ENCODE measurements at regions not wholly inside any gene's neighbourhood (a gene's known extent, or its start where the extent isn't known, plus 50 kb on each side); places are given as distances from the start of the nearest gene placed in this dataset.

GRCh38 chr6:137761072-137761471, 106.0 kb upstream of the TNFAIP3 start:
- in situ Hi-C loops (cut with HindIII; ENCODE audit: low pct_unique_long_range_greater_than_20kb, low sequenced_read_pairs) = no loop called here
- DNase-seq (ENCODE audit: low read depth) = no peak

GRCh38 chr6:137761487-137761886, 105.6 kb upstream of the TNFAIP3 start:
- DNase-seq (ENCODE audit: low read depth) = no peak
- in situ Hi-C loops (cut with HindIII; ENCODE audit: low pct_unique_long_range_greater_than_20kb, low sequenced_read_pairs) = no loop called here

- in situ Hi-C loops (cut with HindIII; ENCODE audit: low pct_unique_long_range_greater_than_20kb, low sequenced_read_pairs) = no loop called here
- no peak for DNase-seq (ENCODE audit: low read depth)
These were observed 104.6 kb upstream of the TNFAIP3 start for GRCh38 chr6:137762168-137763090.

GRCh38 chr6:137763436-137763835, 103.6 kb upstream of the TNFAIP3 start:
- no peak for DNase-seq (ENCODE audit: low read depth)
- in situ Hi-C loops (cut with HindIII; ENCODE audit: low pct_unique_long_range_greater_than_20kb, low sequenced_read_pairs) = no loop called here

GRCh38 chr6:137763886-137764285, 103.2 kb upstream of the TNFAIP3 start:
- in situ Hi-C loops (cut with HindIII; ENCODE audit: low pct_unique_long_range_greater_than_20kb, low sequenced_read_pairs) = no loop called here
- no peak for DNase-seq (ENCODE audit: low read depth)

GRCh38 chr6:137764464-137764863, 102.6 kb upstream of the TNFAIP3 start:
- DNase-seq (ENCODE audit: low read depth) = peak; percentile 66
- in situ Hi-C loops (cut with HindIII; ENCODE audit: low pct_unique_long_range_greater_than_20kb, low sequenced_read_pairs) = no loop called here

GRCh38 chr6:137765059-137765458, 102.0 kb upstream of the TNFAIP3 start:
- no peak for DNase-seq (ENCODE audit: low read depth)
- in situ Hi-C loops (cut with HindIII; ENCODE audit: low pct_unique_long_range_greater_than_20kb, low sequenced_read_pairs) = no loop called here

GRCh38 chr6:137766596-137767370, 100.3 kb upstream of the TNFAIP3 start:
- in situ Hi-C loops (cut with HindIII; ENCODE audit: low pct_unique_long_range_greater_than_20kb, low sequenced_read_pairs) = no loop called here

GRCh38 chr6:137767465-137767864, 99.6 kb upstream of the TNFAIP3 start:
- no peak for DNase-seq (ENCODE audit: low read depth)
- in situ Hi-C loops (cut with HindIII; ENCODE audit: low pct_unique_long_range_greater_than_20kb, low sequenced_read_pairs) = no loop called here

More at GRCh38 chr6:137766596-137767370, 100.3 kb upstream of the TNFAIP3 start:
- DNase-seq (ENCODE audit: low read depth) = no peak

GRCh38 chr6:137767911-137768690, 99.0 kb upstream of the TNFAIP3 start:
- in situ Hi-C loops (cut with HindIII; ENCODE audit: low pct_unique_long_range_greater_than_20kb, low sequenced_read_pairs) = no loop called here
- no peak for DNase-seq (ENCODE audit: low read depth)

GRCh38 chr6:137768935-137769334, 98.1 kb upstream of the TNFAIP3 start:
- DNase-seq (ENCODE audit: low read depth) = no peak
- in situ Hi-C loops (cut with HindIII; ENCODE audit: low pct_unique_long_range_greater_than_20kb, low sequenced_read_pairs) = no loop called here

- in situ Hi-C loops (cut with HindIII; ENCODE audit: low pct_unique_long_range_greater_than_20kb, low sequenced_read_pairs) = no loop called here
- no peak for DNase-seq (ENCODE audit: low read depth)
These were observed 97.2 kb upstream of the TNFAIP3 start for GRCh38 chr6:137769797-137770362.

- in situ Hi-C loops (cut with HindIII; ENCODE audit: low pct_unique_long_range_greater_than_20kb, low sequenced_read_pairs) = no loop called here
- no peak for DNase-seq (ENCODE audit: low read depth)
These were observed 94.4 kb upstream of the TNFAIP3 start for GRCh38 chr6:137772541-137773250.

- in situ Hi-C loops (cut with HindIII; ENCODE audit: low pct_unique_long_range_greater_than_20kb, low sequenced_read_pairs) = no loop called here
- no peak for DNase-seq (ENCODE audit: low read depth)
These were observed 91.8 kb upstream of the TNFAIP3 start for GRCh38 chr6:137775227-137775626.

- DNase-seq (ENCODE audit: low read depth) = no peak
These were observed 91.3 kb upstream of the TNFAIP3 start for GRCh38 chr6:137775720-137776119.

GRCh38 chr6:137776256-137776655, 90.8 kb upstream of the TNFAIP3 start:
- DNase-seq (ENCODE audit: low read depth) = no peak
- in situ Hi-C loops (cut with HindIII; ENCODE audit: low pct_unique_long_range_greater_than_20kb, low sequenced_read_pairs) = no loop called here

More at GRCh38 chr6:137775720-137776119, 91.3 kb upstream of the TNFAIP3 start:
- in situ Hi-C loops (cut with HindIII; ENCODE audit: low pct_unique_long_range_greater_than_20kb, low sequenced_read_pairs) = no loop called here

GRCh38 chr6:137776786-137777686, 90.0 kb upstream of the TNFAIP3 start:
- in situ Hi-C loops (cut with HindIII; ENCODE audit: low pct_unique_long_range_greater_than_20kb, low sequenced_read_pairs) = no loop called here
- DNase-seq (ENCODE audit: low read depth) = no peak

Measured in Caki2 (cell line).